NB4 (cell line): ENCODE measurements at regions not wholly inside any gene's neighbourhood (a gene's known extent, or its start where the extent isn't known, plus 50 kb on each side); places are given as distances from the start of the nearest gene placed in this dataset.

ENCODE experiments used
- MYC ChIP-seq: IDR thresholded peaks from 2 replicates; pipeline ENCODE4 v1.6.1; 2011; ENCODE audit warnings: low read depth, low read length
- POLR2A ChIP-seq: IDR thresholded peaks from 2 replicates; pipeline ENCODE4 v1.6.1; 2011; ENCODE audit warnings: mild to moderate bottlenecking; ENCODE audit not compliant: insufficient read length; ENCODE audit errors: extremely low read depth
- TF ChIP-seq, protein P1 (sequence below): IDR thresholded peaks from one replicate; pipeline ENCODE4 v1.5.1; 2012; ENCODE audit warnings: low read depth, low read length
- TF ChIP-seq, protein P2 (sequence below): IDR thresholded peaks from 2 replicates; pipeline ENCODE4 v1.6.1; 2011; ENCODE audit warnings: low read depth, low read length

DNA sequence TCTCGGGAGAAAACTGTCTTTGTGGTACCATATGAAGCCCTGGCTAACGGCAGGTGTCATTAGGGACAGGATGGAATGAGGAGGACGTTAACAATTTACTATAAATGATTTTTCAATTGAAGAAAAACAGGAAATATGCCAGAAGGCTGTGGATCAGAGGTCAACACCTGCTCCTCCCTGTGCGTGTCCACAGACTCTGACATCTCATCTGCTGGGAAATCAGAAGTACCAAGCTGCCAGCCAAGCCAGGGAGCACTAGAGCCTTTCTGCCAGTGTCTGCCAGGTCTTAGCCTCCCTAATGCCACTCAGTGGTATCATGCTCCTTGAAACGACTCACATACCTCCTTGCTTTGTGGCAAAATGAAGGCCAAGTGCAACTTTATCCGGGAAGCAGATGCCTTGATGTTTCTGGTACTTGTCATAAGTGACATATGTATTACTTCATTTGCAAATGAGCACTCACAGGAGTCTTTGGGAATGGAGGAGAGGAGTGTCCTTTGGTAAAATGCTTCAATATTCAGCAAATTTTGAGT, 541.1 kb downstream of the SATB2 start:
- TF ChIP-seq, protein P1, sequence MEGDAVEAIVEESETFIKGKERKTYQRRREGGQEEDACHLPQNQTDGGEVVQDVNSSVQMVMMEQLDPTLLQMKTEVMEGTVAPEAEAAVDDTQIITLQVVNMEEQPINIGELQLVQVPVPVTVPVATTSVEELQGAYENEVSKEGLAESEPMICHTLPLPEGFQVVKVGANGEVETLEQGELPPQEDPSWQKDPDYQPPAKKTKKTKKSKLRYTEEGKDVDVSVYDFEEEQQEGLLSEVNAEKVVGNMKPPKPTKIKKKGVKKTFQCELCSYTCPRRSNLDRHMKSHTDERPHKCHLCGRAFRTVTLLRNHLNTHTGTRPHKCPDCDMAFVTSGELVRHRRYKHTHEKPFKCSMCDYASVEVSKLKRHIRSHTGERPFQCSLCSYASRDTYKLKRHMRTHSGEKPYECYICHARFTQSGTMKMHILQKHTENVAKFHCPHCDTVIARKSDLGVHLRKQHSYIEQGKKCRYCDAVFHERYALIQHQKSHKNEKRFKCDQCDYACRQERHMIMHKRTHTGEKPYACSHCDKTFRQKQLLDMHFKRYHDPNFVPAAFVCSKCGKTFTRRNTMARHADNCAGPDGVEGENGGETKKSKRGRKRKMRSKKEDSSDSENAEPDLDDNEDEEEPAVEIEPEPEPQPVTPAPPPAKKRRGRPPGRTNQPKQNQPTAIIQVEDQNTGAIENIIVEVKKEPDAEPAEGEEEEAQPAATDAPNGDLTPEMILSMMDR = no peak
- TF ChIP-seq POLR2A (no peak), MYC (no peak)
- TF ChIP-seq, protein P2, sequence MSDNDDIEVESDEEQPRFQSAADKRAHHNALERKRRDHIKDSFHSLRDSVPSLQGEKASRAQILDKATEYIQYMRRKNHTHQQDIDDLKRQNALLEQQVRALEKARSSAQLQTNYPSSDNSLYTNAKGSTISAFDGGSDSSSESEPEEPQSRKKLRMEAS = no peak
